GM21619 (cell line): ENCODE measurements at regions not wholly inside any gene's neighbourhood (a gene's known extent, or its start where the extent isn't known, plus 50 kb on each side); places are given as distances from the start of the nearest gene placed in this dataset.
"Not testable (repeated sequence)": the region's sequence is repeated elsewhere in the genome, so short reads cannot be mapped to it uniquely, and the experiment has no call there.

ENCODE experiments used
- ATAC-seq: cut with Tn5 transposase; IDR thresholded peaks from one replicate; pipeline ENCODE4 v1.9.1; 2021; ENCODE audit not compliant: unreplicated experiment

DNA sequence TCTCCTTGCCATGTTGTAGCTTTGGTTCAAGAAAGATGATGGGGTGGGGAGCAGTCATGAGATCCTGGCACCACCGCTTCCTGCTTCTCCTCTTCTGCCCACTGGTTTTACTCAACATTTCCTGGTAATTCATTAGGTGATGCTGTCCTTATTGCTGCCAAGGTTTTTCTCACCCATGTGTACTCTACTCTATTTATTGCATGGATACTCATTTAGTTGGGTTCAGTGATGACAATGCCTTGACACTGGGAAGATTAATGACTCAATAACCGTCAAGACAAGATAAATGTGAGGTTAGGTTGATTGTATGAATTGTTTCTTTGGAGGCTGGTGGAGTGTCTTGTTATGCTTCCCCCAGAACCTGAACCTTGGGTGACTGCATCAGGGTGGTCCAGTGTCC, 484.2 kb downstream of the SIPA1L2 start:
- no peak for ATAC-seq

DNA sequence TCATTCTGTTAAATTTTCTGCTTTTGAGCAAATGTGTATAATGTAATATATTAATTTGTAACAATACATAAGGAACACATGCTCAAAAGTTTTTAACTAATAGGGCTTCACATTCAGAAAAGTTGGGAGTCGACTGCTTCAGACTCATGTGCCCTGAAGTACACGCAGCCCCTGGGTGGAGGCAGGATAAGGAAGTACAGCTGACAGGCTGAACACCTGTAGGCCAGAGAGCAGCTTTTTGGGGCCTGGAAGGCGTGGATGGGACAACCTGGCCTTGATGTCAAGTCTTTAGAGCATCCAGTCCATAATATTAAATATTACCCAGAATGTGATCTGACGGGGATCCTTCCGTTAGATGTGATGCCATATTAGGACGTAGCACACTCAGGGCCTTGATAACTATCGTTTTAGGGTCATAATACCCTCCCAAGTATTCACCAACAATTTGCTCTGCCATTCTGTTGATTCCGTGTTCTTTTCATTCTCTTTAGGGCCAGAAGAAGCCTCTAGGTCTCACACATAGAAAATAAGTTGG, 485.2 kb downstream of the SIPA1L2 start:
- ATAC-seq = no peak

GRCh38 chr1:232143315-232143886, 486.5 kb downstream of the SIPA1L2 start:
- ATAC-seq = no peak

DNA sequence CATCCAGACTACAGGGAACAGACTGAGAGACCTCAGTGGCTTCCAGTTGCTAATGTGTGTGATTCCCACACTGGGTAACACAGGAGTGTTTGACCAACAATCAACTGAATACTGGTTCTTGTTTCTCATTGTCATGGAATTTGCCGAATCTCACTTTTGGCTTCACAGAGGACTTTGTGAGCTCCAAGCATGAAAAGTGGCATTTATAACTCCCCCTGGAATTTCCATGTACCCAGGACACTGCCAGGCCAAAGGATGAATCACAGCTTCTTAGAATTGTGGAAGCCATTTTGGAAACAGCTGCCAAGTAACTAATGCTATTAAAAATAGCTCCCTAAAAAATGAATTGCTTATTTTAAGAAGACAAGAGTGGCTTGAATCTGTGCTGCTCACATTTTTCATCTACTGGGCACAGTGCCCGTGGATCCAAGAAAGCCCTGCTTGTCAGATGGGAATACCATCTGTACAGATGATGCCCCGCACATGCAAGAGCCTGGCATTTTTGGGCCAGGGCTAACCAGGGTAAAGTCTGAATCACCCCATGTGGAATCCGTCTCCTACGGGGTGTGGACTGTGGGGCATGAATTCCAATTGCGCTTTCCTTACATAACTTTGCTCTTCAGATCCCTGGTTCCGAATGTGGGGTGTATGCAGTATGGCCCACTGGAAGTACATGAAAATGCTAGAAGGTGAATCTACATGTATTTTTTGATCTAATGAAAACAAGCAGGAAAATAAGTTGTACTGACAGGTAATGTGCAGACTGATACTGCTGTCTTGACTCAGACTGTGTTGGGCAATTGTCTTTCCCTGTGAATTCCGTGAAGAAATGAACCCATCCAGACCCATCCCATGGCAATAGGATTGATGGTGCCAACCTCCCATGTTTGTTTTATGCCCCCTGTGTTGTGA, 487.3 kb downstream of the SIPA1L2 start:
- ATAC-seq = no peak

GRCh38 chr1:232141167-232141448, 488.8 kb downstream of the SIPA1L2 start:
- ATAC-seq = not testable (repeated sequence)

- no peak for ATAC-seq
These were observed 489.3 kb downstream of the SIPA1L2 start for GRCh38 chr1:232140419-232141166.

GRCh38 chr1:232139444-232139843, 490.5 kb downstream of the SIPA1L2 start:
- ATAC-seq = no peak

DNA sequence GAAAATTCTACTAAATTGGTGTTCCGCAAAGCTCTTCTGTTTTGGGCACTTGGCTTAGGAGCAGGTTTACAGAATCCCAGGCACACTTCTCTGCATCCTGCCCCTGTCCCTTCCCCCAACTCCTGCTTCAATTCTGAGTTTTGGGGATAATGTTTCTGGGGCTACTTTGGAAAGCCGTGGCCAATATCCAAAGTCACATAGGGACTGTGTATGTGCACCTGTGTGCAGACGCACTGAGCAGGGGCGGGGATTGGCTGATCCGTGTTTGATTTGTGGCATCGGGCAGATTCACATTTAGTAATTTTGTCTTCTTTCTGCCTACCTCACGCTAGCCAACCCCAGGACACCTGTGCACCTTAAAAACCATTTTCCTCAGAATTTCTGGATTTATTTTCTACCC, 491.9 kb downstream of the SIPA1L2 start:
- ATAC-seq = no peak

DNA sequence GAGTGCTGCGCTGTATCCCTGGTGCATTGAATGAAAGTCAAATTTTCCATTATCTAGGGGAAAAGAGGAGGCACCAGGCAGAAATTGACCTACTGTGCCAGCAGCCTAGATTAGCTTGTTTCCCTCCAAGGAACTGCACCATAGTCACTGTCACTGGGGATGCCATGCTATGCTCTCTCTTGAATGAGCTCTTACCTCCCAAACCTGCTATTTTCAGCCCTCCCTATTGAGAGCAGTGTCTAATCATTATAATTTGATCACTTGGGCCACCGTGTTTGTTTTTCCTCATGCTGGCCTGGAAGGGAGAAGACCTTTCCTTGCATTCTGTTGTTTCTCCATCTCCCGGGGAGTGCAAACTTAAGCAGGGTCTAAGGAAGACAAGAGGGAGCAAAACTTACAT, 492.9 kb downstream of the SIPA1L2 start:
- ATAC-seq = no peak

DNA sequence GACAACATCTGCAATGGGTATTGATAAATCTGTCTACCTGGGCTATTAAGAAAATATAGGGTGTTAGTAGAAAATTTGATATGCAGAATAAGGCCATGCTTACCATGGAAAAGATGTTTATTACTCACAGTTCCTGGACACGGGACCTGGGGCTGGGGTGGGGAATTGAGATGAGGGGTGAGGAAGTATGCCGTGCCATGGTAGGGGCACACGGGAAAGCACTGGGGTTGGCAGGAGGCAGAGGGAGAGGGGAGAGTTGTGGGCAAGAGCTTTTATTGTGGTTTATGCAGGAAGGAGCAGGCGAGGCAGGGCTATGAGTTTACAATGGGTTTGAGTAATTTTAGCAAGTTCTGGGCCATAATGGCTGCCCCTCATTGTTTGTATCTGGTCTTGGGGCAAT, 493.8 kb downstream of the SIPA1L2 start:
- ATAC-seq = no peak

DNA sequence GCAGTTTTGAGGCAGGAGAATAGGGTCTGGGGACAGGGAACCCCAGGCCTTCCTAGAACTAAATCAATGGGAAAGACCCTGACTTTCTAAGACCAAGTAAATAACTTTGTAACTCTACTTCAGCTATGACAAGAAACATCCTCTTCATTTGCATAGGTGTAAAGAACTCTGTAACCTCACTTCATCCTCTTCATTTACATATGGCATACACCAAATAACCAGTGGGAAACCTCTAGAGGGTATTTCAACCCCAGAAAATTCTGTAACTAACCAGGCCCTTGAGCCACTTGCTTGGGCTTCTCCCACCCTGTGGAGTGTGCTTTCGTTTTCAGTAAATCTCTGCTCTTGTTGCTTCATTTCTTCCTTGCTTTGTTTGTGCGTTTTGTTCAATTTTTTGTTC, 495.6 kb downstream of the SIPA1L2 start:
- ATAC-seq = no peak

GRCh38 chr1:232132572-232132971, 497.4 kb downstream of the SIPA1L2 start:
- no peak for ATAC-seq

DNA sequence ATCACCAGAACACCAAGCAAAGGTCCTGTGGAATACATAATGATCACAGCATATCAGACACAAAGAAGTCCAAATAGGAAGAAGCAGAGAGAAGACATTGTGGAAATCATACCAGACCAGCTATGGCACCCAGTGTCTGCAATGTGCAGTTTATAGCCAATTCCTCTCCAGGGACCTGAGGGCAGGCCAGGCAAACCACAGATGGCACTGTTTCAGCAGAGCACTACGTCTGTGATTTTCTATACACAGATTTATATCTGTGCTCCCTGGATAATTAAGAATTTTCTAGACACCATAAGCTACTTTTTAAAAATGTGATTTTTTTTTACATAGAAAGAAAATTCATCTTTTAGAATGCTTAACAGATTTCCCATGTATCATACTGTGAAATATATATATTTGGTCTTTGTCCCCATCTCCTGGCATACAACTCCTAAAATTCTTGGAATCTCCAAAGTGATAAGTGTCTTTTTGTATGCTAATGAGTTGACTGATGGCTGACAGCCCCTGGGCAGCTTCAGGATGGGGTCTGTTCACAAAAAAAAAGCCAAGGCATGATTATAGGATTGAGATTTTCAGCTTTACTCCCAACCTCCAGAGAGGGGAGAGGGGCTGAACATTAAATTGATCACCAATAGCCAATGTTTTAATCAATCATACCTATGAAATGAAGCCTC, 498.1 kb downstream of the SIPA1L2 start:
- no peak for ATAC-seq

DNA sequence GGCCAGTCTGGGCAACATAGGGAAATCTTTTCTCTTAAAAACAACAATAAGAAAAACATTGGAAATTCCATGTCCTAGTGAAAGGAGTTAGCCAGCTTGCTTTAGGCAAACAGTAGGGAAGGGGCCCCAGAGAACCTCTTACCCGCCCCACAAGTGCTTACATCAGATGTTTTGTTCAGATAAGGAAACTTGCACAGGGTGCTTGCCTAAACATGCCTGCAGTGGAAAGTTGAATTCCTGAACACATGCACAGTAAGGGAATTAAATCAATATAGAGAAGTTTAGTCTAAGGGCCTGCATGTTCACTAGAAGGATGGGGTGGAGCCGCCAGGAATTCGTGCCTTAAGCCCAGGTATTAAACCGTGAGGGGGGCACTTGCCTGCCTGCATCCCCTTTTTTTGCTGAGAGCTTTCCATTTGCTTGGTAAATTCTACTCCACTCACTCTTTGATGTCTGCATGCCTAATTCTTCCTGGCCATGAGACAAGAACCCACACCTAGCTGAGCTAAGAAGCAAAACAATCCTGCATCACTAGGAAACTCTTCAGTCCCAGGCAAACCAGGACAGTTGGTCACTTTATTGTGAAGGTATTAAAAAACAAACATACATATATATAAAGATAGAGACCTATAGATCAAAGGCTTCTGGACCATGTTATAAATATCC, 499.0 kb downstream of the SIPA1L2 start:
- ATAC-seq = no peak

DNA sequence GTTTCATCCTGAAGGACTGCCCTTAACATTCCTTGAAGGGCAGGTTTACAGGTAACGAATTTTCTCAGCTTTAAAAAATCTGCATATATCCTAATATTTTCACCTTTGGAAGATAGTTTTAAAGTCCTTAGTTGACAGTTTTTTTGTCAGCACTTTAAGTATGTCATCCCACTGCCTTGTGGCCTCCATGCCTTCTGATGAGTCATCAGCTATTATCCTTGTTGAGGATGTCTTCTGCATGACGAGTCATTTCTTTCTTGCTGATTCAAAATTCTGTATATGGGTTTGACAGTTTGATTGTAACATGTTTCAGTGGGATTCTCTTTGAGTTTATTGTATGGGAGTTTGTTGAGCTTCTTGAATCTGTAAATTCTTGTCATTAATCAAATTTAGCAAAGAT, 500.6 kb downstream of the DISC1 start:
- ATAC-seq = no peak

GRCh38 chr1:232123775-232124659, 497.4 kb downstream of the DISC1 start:
- ATAC-seq = no peak

GRCh38 chr1:232117903-232118302, 491.3 kb downstream of the DISC1 start:
- not testable (repeated sequence) for ATAC-seq

DNA sequence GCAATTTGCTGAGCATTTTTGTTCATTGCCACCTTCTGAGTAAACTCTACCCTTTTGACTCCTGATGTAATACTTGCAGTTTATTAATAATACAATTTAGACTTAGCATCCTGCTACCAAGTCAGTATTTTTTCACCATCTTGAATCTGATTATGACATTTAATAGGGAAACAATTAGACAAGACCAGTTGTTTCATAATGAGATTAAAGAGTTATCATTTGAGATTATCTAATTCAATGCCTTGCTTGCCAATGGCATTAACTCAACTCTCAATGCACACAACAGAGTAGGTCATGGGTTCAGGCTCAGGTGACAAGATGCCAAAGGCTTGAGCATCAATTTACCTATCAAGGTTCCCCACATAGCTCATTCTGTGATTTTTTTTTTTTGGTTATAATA, 488.4 kb downstream of the DISC1 start:
- no peak for ATAC-seq

DNA sequence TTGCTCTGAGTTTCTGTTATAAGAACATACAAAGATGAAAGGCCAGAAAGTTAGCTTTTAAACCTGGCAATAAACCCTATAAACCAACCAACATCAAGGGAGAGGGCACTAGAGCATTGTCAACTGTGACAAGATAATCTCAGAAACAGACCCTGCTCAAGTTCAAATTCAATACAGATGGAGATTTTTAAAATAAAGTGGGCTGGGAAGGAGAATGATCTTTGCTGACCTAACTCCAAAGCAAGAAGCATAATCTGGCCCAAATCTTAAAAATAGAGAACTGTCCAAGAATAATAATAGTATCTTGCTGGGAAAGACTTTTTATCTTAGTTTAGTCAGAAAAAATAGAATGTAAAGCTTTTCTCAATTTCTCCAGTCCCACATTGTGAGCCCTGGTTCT, 485.5 kb downstream of the DISC1 start:
- no peak for ATAC-seq

GRCh38 chr1:232111611-232112010, 485.0 kb downstream of the DISC1 start:
- no peak for ATAC-seq
